ENCODE measurements at regions not wholly inside any gene's neighbourhood (a gene's known extent, or its start where the extent isn't known, plus 50 kb on each side); places are given as distances from the start of the nearest gene placed in this dataset.

GRCh38 chr22:27517361-27518155, 284.0 kb downstream of the MN1 start:
- DNase-seq (ENCODE audit: low spot score in 2 of 2) (no peak), ATAC-seq (no peak)
- Mint-ChIP-seq H3K9me3 (no peaks in the 10 kb centered on the region), H3K4me3 (no peak overlapping the region), H3K4me1 (no peaks in the 10 kb centered on the region), H3K36me3 (no peaks in the 10 kb centered on the region), H3K27ac (no peak overlapping the region)

GRCh38 chr22:27518531-27519340, 282.8 kb downstream of the MN1 start:
- Mint-ChIP-seq H3K36me3 (no peaks in the 10 kb centered on the region), H3K4me3 (no peak overlapping the region), H3K4me1 (no peaks in the 10 kb centered on the region), H3K9me3 (no peaks in the 10 kb centered on the region), H3K27ac (no peak overlapping the region)
- DNase-seq (ENCODE audit: low spot score in 2 of 2) (no peak), ATAC-seq (no peak)

GRCh38 chr22:27523711-27524110, 277.8 kb downstream of the MN1 start:
- H3K36me3 Mint-ChIP-seq, result no peaks in the 10 kb centered on the region
- no peaks in the 10 kb centered on the region for H3K4me1 Mint-ChIP-seq
- DNase-seq (ENCODE audit: low spot score in 2 of 2) (no peak), ATAC-seq (no peak)
- no peak overlapping the region for H3K4me3 Mint-ChIP-seq
- no peak overlapping the region for H3K27ac Mint-ChIP-seq
- no peaks in the 10 kb centered on the region for H3K9me3 Mint-ChIP-seq

DNA sequence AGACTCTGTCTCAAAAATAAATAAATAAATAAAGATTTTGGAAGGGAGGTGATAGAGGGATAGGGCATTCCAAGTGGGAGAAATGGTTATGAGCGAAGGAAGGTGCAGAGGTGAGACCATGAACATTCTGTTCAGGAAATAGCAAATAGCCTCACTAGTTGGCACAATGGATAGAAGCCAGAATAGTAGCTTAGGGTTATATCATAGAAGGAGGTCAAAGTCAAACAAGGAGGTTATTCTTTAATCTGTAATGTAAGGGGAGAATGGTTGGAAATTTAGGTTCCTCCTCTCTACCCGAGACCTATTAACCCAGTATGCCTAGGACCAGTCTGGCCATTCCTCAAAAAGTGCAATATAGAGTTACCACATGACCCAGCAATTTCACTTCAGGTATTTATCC, 275.8 kb downstream of the MN1 start:
- H3K27ac Mint-ChIP-seq, result no peak overlapping the region
- no peaks in the 10 kb centered on the region for H3K4me1 Mint-ChIP-seq
- no peaks in the 10 kb centered on the region for H3K9me3 Mint-ChIP-seq
- ATAC-seq, result no peak
- no peak overlapping the region for H3K4me3 Mint-ChIP-seq
- H3K36me3 Mint-ChIP-seq, result no peaks in the 10 kb centered on the region
- DNase-seq (ENCODE audit: low spot score in 2 of 2), result no peak

GRCh38 chr22:27526901-27527300, 274.7 kb downstream of the MN1 start:
- H3K27ac Mint-ChIP-seq, result no peak overlapping the region
- no peak for ATAC-seq
- DNase-seq (ENCODE audit: low spot score in 2 of 2), result no peak
- H3K4me3 Mint-ChIP-seq, result no peak overlapping the region
- no peaks in the 10 kb centered on the region for H3K36me3 Mint-ChIP-seq
- H3K9me3 Mint-ChIP-seq, result no peaks in the 10 kb centered on the region
- H3K4me1 Mint-ChIP-seq, result no peaks in the 10 kb centered on the region

DNA sequence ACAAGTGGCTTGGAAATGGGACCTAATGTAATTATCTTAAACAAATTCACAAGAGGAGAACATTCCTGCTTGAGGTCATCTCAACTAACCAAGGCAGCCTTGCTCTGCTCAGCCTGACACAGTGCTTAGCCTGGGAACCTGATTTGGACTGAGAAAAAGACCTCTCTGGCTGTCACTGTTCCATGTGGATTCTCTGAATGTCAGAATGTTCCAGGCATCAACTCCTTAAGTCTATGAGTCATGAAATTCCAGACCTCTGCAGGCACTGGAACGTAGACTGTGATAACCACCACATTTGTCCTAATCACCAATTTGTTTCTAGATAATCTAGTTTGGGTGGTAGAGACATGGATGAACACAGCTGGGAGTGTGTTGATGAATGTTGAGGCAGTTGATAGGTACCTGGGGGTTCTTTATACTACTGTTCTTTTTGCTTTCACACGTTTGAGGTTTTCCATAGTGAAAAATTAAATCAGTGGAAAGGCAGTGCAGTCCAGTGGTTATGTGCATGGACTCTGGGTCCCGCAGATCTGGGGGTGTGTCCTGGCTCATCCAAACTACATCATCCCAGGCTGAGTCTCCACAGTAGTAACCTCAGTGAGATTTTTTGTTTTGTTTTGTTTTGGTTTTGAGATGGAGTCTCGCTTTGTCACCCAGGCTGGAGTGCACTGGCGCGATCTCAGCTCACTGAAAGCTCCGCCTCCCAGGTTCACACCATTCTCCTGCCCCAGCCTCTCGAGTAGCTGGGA, 269.6 kb downstream of the MN1 start:
- Mint-ChIP-seq H3K4me3 (no peak overlapping the region), H3K9me3 (no peaks in the 10 kb centered on the region), H3K27ac (no peak overlapping the region), H3K4me1 (no peaks in the 10 kb centered on the region), H3K36me3 (no peaks in the 10 kb centered on the region)
- no peak for DNase-seq (ENCODE audit: low spot score in 2 of 2)
- ATAC-seq, result no peak

DNA sequence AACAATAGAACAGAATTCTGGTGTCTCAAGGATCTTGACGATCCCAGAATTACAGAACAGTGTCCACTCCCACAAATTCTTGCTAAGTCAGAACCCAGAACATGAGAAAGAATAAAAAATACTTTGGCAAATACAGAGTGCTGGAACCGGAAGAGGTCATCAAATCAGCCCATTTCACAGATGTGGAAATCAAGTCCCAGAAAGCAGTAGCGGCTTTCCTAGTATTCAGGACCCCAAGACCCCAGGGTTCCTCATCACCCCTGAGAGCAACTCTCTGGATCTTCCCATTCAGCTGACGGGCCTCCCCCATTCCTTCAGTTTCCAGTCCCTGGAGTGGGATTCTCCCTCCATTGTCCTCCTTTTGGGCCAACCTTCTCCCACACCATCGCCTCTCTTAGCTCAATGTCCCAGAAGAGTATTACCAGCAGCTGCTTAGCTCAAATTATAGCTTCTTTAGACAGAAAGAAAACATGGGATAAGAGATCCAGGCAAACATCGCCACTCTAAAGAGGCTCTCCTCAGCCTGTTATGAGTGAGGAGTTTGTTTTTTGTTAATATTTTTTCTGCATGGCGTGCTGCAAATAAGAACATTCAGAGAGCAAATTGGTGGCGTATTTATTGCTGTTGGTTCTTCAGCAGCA, 268.3 kb downstream of the MN1 start:
- ATAC-seq (no peak), DNase-seq (ENCODE audit: low spot score in 2 of 2) (no peak)
- Mint-ChIP-seq H3K27ac (no peak overlapping the region), H3K4me3 (no peak overlapping the region), H3K4me1 (no peaks in the 10 kb centered on the region), H3K36me3 (no peaks in the 10 kb centered on the region), H3K9me3 (no peaks in the 10 kb centered on the region)

GRCh38 chr22:27534720-27535125, 266.8 kb downstream of the MN1 start:
- DNase-seq (ENCODE audit: low spot score in 2 of 2) (no peak), ATAC-seq (no peak)
- H3K9me3 Mint-ChIP-seq, result no peaks in the 10 kb centered on the region
- H3K36me3 Mint-ChIP-seq, result no peaks in the 10 kb centered on the region
- H3K4me1 Mint-ChIP-seq, result no peaks in the 10 kb centered on the region
- H3K4me3 Mint-ChIP-seq, result no peak overlapping the region
- no peak overlapping the region for H3K27ac Mint-ChIP-seq

DNA sequence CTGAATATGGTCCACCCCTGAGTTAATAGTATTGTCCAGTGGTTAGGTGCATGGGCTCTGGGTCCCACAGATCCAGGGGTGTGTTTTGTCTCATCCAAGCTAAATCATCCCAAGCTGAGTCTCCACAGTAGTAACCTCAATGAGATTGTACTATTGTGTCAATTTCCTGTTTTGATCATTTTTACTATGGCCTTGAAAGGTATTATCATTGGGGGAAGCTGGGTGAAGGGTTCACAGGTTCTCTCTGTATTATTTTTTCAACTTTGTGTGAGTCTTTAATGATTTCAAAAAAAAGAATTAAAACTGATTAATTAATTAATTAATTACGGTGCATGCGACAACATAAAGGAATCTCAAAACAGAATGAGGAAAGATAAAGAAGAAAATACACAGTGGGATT, 266.1 kb downstream of the MN1 start:
- H3K4me3 Mint-ChIP-seq, result no peak overlapping the region
- H3K27ac Mint-ChIP-seq, result no peak overlapping the region
- no peaks in the 10 kb centered on the region for H3K9me3 Mint-ChIP-seq
- DNase-seq (ENCODE audit: low spot score in 2 of 2) (no peak), ATAC-seq (no peak)
- no peaks in the 10 kb centered on the region for H3K36me3 Mint-ChIP-seq
- H3K4me1 Mint-ChIP-seq, result no peaks in the 10 kb centered on the region

- DNase-seq (ENCODE audit: low spot score in 2 of 2), result no peak
- no peak overlapping the region for H3K27ac Mint-ChIP-seq
- ATAC-seq, result no peak
- no peaks in the 10 kb centered on the region for H3K4me1 Mint-ChIP-seq
- H3K4me3 Mint-ChIP-seq, result no peak overlapping the region
- no peaks in the 10 kb centered on the region for H3K9me3 Mint-ChIP-seq
- H3K36me3 Mint-ChIP-seq, result no peaks in the 10 kb centered on the region
Measured at GRCh38 chr22:27537501-27537900, 264.1 kb downstream of the MN1 start.

DNA sequence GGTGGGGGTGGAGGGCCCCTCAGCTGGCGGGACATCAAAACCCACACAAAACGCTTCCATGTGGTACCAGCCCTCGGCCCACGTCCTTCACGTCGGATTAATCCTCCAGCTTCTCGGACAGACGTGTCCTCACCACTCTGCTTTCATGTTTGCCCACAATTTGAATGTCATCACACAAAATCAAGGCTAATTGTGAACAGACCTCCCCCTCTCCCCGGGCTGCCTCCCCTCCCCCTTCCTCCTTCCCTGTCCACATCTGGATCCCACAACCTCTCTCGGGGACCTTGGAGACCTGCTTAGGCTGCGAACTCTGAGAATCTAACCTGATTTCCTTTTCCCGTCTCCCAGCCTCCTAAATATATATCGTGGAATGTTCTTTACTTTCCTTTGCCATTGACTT, 262.9 kb downstream of the MN1 start:
- ATAC-seq (no peak), DNase-seq (ENCODE audit: low spot score in 2 of 2) (no peak)
- Mint-ChIP-seq H3K27ac (no peak overlapping the region), H3K36me3 (no peaks in the 10 kb centered on the region), H3K4me3 (no peak overlapping the region), H3K9me3 (no peaks in the 10 kb centered on the region), H3K4me1 (no peaks in the 10 kb centered on the region)

DNA sequence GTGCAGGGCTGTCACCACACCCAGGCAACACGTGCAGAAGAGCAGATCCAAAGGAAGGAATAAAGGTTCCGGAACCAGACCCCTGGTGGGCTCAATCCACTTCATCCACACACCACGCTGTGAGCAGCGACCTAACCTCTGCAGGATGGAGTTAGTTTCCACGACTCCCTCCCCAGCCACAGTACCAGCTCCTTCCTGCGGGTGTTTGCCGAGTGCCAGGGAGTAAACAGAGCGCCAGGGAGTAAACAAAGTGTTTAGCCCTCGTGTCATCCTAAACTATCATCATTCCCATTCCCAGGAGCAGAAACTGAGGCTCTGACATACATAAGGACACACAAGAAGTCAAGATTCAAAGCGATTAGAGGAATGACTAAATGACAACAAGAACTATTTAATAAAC, 261.3 kb downstream of the MN1 start:
- no peak overlapping the region for H3K27ac Mint-ChIP-seq
- ATAC-seq, result no peak
- H3K4me3 Mint-ChIP-seq, result no peak overlapping the region
- no peaks in the 10 kb centered on the region for H3K36me3 Mint-ChIP-seq
- H3K4me1 Mint-ChIP-seq, result no peaks in the 10 kb centered on the region
- no peaks in the 10 kb centered on the region for H3K9me3 Mint-ChIP-seq
- no peak for DNase-seq (ENCODE audit: low spot score in 2 of 2)

DNA sequence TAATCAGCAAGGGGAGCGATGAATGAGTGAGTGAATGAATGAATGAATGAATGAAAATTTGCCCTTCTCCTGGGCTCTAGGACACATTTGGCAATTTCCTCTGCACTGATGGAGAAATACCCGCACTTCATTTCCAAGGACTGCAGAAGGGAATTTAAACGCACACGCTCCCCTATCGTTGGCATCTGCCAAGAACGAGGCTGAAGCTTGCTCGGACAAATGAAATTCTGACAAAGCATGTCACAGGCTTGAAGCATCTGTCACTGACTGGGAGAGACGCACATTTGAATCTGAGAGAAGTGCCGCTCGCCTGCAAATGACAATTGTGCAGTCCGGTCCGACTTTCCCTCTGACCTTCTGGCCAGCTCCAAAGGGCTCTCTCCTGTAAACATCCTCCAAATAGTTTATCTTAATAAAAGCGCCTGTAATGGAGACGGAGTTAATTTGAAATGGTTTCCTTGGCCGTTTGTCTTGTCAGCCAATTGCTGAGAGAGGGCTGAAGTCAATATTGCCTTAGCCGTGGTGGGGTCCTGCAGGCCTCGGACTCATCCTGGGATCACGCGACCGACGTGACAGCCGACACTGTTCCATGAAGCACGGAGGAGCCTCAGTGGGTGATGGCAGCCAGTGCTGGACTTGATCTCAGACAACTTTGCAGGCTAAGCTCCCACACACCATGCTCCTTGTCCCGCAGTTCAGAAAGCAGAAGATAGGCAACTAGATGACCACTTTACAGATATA, 260.7 kb downstream of the MN1 start:
- no peak overlapping the region for H3K27ac Mint-ChIP-seq
- ATAC-seq, result no peak
- no peak overlapping the region for H3K4me3 Mint-ChIP-seq
- no peaks in the 10 kb centered on the region for H3K36me3 Mint-ChIP-seq
- no peaks in the 10 kb centered on the region for H3K4me1 Mint-ChIP-seq
- no peaks in the 10 kb centered on the region for H3K9me3 Mint-ChIP-seq
- DNase-seq (ENCODE audit: low spot score in 2 of 2), result no peak

GRCh38 chr22:27541836-27542235, 259.7 kb downstream of the MN1 start:
- no peaks in the 10 kb centered on the region for H3K4me1 Mint-ChIP-seq
- no peak for DNase-seq (ENCODE audit: low spot score in 2 of 2)
- H3K36me3 Mint-ChIP-seq, result no peaks in the 10 kb centered on the region
- H3K4me3 Mint-ChIP-seq, result no peak overlapping the region
- no peaks in the 10 kb centered on the region for H3K9me3 Mint-ChIP-seq
- H3K27ac Mint-ChIP-seq, result no peak overlapping the region
- no peak for ATAC-seq

DNA sequence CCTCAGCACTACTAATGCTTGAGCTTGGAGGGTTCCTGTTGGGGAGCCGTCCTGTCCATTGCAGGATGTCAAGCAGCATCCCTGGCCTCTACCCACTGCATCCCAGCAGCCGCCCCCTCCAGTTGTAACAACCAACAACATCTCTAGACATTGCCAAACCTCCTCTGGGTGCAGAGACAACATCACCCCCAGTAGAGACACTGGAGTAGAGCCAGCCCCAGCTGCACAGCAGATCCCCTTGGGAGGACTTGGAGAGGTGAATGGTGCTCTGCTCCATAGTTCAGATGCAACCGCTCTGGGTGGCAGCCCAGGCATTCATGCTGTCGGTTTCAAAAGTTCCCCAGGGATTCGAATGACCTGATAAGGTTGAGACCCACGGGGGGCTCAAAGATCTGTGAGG, 259.0 kb downstream of the MN1 start:
- no peaks in the 10 kb centered on the region for H3K4me1 Mint-ChIP-seq
- H3K27ac Mint-ChIP-seq, result no peak overlapping the region
- ATAC-seq (peak; percentile 17), DNase-seq (ENCODE audit: low spot score in 2 of 2) (no peak)
- no peaks in the 10 kb centered on the region for H3K9me3 Mint-ChIP-seq
- no peaks in the 10 kb centered on the region for H3K36me3 Mint-ChIP-seq
- H3K4me3 Mint-ChIP-seq, result no peak overlapping the region
